ENCODE measurements at regions not wholly inside any gene's neighbourhood (a gene's known extent, or its start where the extent isn't known, plus 50 kb on each side); places are given as distances from the start of the nearest gene placed in this dataset.

DNA sequence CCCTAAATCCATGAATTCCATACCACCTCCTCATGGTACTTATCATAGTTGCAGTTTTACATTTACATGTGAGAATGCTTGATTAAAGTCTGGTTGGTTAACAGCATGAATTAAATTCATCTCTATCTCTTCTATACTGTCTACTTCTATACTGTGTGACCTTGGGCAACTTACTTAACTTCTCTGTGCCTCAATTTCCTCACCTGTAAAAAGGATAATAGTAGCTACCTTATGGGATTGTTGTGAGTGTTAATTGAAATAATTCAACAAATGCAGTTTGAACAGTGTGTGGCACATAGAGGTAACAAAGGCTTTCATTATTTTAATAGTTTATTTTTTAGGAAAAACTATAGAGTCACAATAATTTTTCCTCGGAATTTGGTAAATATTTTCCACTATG lies 231.3 kb downstream of the RRAGC start:
- whole genome bisulfite sequencing, 2 experiments (ENCODE audit: insufficient coverage in 2 of 2) = 100% methylated on average over 1 of the region's 1 CpG; no CpG with 5 or more reads in 1 of the 2 experiments
- Histone ChIP-seq H3K9me3 (ENCODE audit: control insufficient read depth, low read length) (no peaks in the 10 kb centered on the region), H3K4me3 (ENCODE audit: extremely low read depth, insufficient read depth, low read length, poor library complexity, severe bottlenecking) (no peak overlapping the region), H3K4me1 (ENCODE audit: control insufficient read depth, insufficient read depth, low read length, poor library complexity, severe bottlenecking) (no peaks in the 10 kb centered on the region), H3K27ac (ENCODE audit: low read depth, low read length, severe bottlenecking) (no peak overlapping the region), H3K36me3 (ENCODE audit: control insufficient read depth, insufficient read depth, low read length) (no peaks in the 10 kb centered on the region)

DNA sequence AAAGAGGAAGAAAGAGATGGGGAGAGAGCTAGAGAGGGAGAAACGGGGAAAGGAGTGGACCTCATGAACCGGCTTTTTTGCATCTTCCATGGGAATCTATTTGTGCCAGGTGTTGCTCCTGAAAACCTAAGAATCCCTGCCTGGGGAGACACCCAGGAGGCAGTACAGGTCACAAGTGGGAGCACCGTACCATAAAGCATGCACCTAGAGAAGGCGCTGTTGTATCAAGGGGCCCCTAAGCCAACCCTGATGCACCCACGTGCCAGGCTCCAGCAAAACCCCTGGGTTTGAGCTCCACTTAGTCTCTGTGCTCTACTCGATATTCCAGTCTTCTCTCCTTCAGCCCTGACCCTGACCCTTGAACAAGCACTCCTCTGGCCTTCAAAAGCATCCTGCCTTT lies 233.6 kb downstream of the RRAGC start:
- Histone ChIP-seq H3K4me1 (ENCODE audit: control insufficient read depth, insufficient read depth, low read length, poor library complexity, severe bottlenecking) (no peaks in the 10 kb centered on the region), H3K27ac (ENCODE audit: low read depth, low read length, severe bottlenecking) (no peak overlapping the region), H3K4me3 (ENCODE audit: extremely low read depth, insufficient read depth, low read length, poor library complexity, severe bottlenecking) (no peak overlapping the region), H3K36me3 (ENCODE audit: control insufficient read depth, insufficient read depth, low read length) (no peaks in the 10 kb centered on the region), H3K9me3 (ENCODE audit: control insufficient read depth, low read length) (no peaks in the 10 kb centered on the region)
- WGBS, 2 experiments (ENCODE audit: insufficient coverage in 2 of 2) = 78 to 84% methylated on average over 5 to 6 of the region's 6 CpGs

DNA sequence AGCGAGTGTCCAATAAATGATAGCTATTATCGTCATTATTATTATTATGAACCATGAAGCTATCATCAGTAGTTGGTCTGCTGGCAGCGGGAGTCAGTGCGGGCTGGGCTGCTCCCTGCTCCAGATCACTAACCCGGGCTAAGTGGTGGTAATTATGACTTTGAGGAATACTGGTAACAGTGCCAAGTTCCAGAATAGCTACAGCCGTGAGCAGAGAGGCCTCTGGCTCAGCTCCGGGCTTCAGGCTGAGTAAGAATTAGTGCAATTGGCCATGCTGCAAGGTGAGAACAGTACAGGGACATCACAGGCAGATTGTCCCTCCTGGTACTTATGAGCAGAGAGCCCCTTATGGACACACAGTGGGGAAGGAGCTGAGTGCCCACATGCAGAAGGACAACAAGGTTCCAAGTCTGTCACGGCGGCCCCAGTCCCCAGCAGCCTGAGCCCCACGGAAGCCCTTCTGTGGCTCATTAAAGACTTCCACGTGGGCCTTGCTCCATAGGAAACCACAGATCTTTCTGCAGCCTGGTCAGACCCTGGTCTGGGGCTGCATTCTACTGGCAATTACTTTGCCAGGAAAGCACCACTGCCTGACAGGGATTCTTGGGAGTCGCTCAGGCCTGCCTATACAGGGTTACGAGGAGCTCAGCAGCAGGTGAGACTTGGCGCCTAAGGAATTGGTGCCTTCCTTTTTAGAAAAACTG lies 235.1 kb downstream of the RRAGC start:
- H3K36me3 ChIP-seq (ENCODE audit: control insufficient read depth, insufficient read depth, low read length) = no peaks in the 10 kb centered on the region
- WGBS, 2 experiments (ENCODE audit: insufficient coverage in 2 of 2) = 90 to 93% methylated on average over 11 to 12 of the region's 14 CpGs
- no peak overlapping the region for H3K4me3 ChIP-seq (ENCODE audit: extremely low read depth, insufficient read depth, low read length, poor library complexity, severe bottlenecking)
- no peaks in the 10 kb centered on the region for H3K4me1 ChIP-seq (ENCODE audit: control insufficient read depth, insufficient read depth, low read length, poor library complexity, severe bottlenecking)
- H3K27ac ChIP-seq (ENCODE audit: low read depth, low read length, severe bottlenecking) = no peak overlapping the region
- no peaks in the 10 kb centered on the region for H3K9me3 ChIP-seq (ENCODE audit: control insufficient read depth, low read length)

DNA sequence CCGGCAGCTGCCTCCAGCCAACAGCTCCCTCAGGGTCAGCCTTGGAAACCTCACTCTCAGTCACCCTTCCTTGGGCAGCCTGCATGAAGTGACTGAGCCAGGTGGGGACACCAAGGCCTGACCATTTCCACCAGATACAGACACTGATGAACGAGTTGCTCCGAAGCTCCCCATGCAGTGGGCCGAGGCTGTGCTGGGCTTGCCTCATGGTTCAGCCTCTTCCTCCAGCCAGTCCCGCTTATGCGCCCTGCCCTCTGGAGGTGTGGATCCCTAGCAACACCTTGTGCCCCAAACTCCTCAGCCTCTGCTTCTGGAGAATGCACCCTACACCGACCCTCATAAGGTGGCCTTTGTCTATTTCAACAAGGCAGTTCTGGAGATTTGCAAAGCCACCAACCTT lies 236.0 kb downstream of the RRAGC start:
- no peaks in the 10 kb centered on the region for H3K36me3 ChIP-seq (ENCODE audit: control insufficient read depth, insufficient read depth, low read length)
- H3K9me3 ChIP-seq (ENCODE audit: control insufficient read depth, low read length) = no peaks in the 10 kb centered on the region
- H3K4me1 ChIP-seq (ENCODE audit: control insufficient read depth, insufficient read depth, low read length, poor library complexity, severe bottlenecking) = no peaks in the 10 kb centered on the region
- WGBS, 2 experiments (ENCODE audit: insufficient coverage in 2 of 2) = 91 to 92% methylated on average over 6 of the region's 7 CpGs
- H3K27ac ChIP-seq (ENCODE audit: low read depth, low read length, severe bottlenecking) = no peak overlapping the region
- no peak overlapping the region for H3K4me3 ChIP-seq (ENCODE audit: extremely low read depth, insufficient read depth, low read length, poor library complexity, severe bottlenecking)

DNA sequence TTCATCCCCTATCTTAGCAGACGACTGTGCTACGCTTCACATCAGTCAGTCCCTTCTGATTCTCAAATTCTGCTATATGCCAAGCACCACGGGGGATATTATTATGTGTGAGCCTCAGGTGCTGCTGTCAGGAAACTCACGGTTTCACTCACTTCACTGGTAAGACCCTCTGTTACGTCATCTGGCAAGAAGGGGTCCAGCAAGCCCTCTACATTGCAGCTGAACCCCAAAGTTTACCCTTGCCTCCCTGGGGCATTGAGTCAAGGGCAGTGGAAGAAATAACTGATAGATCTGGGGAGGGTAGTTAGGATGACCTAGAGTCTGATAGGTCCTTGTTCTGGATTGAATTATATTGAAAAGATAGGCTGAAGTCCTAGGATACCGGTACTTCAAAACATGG lies 237.4 kb downstream of the RRAGC start:
- H3K4me3 ChIP-seq (ENCODE audit: extremely low read depth, insufficient read depth, low read length, poor library complexity, severe bottlenecking) = no peak overlapping the region
- H3K36me3 ChIP-seq (ENCODE audit: control insufficient read depth, insufficient read depth, low read length) = no peaks in the 10 kb centered on the region
- no peaks in the 10 kb centered on the region for H3K9me3 ChIP-seq (ENCODE audit: control insufficient read depth, low read length)
- H3K27ac ChIP-seq (ENCODE audit: low read depth, low read length, severe bottlenecking) = no peak overlapping the region
- 91 to 95% methylated on average over 4 of the region's 6 CpGs for WGBS, 2 experiments (ENCODE audit: insufficient coverage in 2 of 2)
- H3K4me1 ChIP-seq (ENCODE audit: control insufficient read depth, insufficient read depth, low read length, poor library complexity, severe bottlenecking) = no peaks in the 10 kb centered on the region

DNA sequence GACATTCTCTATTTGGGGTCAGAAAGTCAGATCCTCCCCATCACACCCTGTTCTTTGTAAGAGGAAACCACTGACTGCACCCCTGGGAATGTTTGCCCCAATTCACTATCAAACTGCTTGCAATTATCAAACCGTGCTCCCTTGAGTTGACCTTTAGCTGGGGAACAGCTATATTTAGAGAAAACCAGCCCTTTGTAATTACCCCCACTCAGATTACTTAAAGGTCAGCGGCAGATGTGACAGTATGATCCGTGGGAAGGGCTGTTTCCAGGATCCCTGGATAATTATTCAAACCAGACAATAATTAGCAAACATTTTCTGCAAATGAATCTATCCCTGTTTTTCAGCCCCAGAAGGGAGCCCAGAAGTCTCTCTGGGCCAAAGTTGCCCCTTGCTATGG lies 242.7 kb downstream of the RRAGC start:
- H3K9me3 ChIP-seq (ENCODE audit: control insufficient read depth, low read length) = no peaks in the 10 kb centered on the region
- no peak overlapping the region for H3K4me3 ChIP-seq (ENCODE audit: extremely low read depth, insufficient read depth, low read length, poor library complexity, severe bottlenecking)
- no peak overlapping the region for H3K27ac ChIP-seq (ENCODE audit: low read depth, low read length, severe bottlenecking)
- H3K4me1 ChIP-seq (ENCODE audit: control insufficient read depth, insufficient read depth, low read length, poor library complexity, severe bottlenecking) = no peaks in the 10 kb centered on the region
- H3K36me3 ChIP-seq (ENCODE audit: control insufficient read depth, insufficient read depth, low read length) = no peaks in the 10 kb centered on the region
- 70 to 100% methylated on average over 1 to 3 of the region's 3 CpGs for WGBS, 2 experiments (ENCODE audit: insufficient coverage in 2 of 2)

DNA sequence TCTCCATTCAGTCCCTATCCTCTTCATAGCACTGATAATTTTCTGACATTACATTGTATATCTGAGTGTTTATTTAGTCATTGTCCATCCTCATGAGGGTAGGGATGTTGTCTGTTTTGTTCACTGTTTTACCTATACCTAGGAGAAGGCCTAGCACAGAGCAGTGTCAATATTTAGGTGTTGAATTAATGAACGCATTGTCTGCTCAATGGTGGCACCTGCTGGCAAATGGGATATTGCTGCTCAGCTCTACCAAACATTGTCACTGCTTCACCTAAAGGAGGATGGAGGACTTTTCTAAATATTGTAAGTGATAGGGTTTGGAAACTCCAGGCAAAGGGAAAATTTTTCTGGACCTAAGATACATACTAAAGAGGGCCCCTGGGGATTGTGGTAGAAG lies 243.9 kb downstream of the RRAGC start:
- H3K36me3 ChIP-seq (ENCODE audit: control insufficient read depth, insufficient read depth, low read length) = no peaks in the 10 kb centered on the region
- no peak overlapping the region for H3K27ac ChIP-seq (ENCODE audit: low read depth, low read length, severe bottlenecking)
- no peaks in the 10 kb centered on the region for H3K4me1 ChIP-seq (ENCODE audit: control insufficient read depth, insufficient read depth, low read length, poor library complexity, severe bottlenecking)
- no peak overlapping the region for H3K4me3 ChIP-seq (ENCODE audit: extremely low read depth, insufficient read depth, low read length, poor library complexity, severe bottlenecking)
- H3K9me3 ChIP-seq (ENCODE audit: control insufficient read depth, low read length) = no peaks in the 10 kb centered on the region
- 100% methylated on average over 1 of the region's 1 CpG; no CpG with 5 or more reads in 1 of the 2 experiments for WGBS, 2 experiments (ENCODE audit: insufficient coverage in 2 of 2)

DNA sequence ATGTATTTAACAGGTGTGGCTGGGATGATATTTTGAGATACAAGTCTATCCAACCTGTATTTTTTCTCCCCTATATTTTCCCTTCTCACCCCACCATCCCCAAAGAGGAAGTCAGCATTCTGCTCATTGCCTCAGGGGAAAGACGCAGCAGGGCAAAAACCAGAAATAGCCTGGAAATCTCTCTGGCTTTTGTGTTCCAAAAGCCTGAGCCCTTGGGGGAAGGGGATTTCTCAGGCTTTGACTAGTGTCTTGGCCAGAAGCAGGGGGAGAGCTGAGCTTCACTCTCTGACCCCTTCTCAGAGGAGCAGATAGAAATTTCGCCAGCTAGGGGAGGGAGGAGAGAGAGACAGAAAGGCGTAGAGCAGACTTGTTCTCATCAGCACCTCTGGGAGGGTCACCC lies 244.7 kb downstream of the RRAGC start:
- H3K36me3 ChIP-seq (ENCODE audit: control insufficient read depth, insufficient read depth, low read length) = no peaks in the 10 kb centered on the region
- 57 to 100% methylated on average over 1 of the region's 3 CpGs for WGBS, 2 experiments (ENCODE audit: insufficient coverage in 2 of 2)
- no peak overlapping the region for H3K27ac ChIP-seq (ENCODE audit: low read depth, low read length, severe bottlenecking)

DNA sequence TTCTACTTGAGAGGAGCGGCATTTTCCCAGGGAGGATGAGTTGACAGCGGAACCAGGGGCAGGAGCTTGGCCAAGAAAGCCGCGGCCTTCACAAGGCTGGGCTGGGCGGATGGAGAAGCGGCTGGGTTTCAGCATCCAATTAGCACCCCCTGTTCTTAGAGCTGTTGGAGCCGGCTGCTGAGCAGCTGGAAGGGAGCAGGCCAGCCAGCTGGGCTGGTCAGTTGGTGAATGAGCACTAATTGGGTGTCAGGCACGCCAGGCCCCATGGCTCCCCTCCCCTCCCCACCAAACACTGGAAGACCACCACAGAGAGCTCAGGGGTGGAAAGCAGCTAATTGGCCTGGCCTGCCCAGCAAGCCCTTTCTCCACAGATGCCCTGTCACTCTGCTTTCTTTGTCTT lies 245.6 kb downstream of the RRAGC start:
- 78 to 83% methylated on average over 6 to 7 of the region's 8 CpGs for WGBS, 2 experiments (ENCODE audit: insufficient coverage in 2 of 2)
- Histone ChIP-seq H3K27ac (ENCODE audit: low read depth, low read length, severe bottlenecking) (no peak overlapping the region), H3K4me3 (ENCODE audit: extremely low read depth, insufficient read depth, low read length, poor library complexity, severe bottlenecking) (no peak overlapping the region)

More for the DNA sequence above, 244.7 kb downstream of the RRAGC start:
- H3K4me1 ChIP-seq (ENCODE audit: control insufficient read depth, insufficient read depth, low read length, poor library complexity, severe bottlenecking) = no peaks in the 10 kb centered on the region
- H3K4me3 ChIP-seq (ENCODE audit: extremely low read depth, insufficient read depth, low read length, poor library complexity, severe bottlenecking) = no peak overlapping the region
- H3K9me3 ChIP-seq (ENCODE audit: control insufficient read depth, low read length) = no peaks in the 10 kb centered on the region

DNA sequence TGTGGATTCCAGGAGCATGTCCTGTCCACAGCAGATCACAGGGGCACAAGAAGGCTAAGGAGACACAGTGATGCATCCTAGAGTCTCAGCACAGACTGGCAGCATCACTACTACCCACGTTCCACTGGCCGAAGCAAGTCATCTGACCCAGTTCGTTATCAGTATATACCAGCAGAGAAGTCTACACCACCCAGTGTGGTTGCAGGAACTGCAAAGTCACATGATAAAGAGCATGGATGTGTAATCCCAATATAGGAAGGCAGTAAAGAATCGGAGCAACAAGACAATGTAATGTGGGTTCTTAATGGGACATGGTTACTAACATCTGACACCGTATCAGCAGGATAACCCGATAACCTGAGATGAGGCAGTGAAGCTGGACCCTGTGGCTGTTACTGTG lies 246.6 kb downstream of the RRAGC start:
- no peaks in the 10 kb centered on the region for H3K4me1 ChIP-seq (ENCODE audit: control insufficient read depth, insufficient read depth, low read length, poor library complexity, severe bottlenecking)
- no peaks in the 10 kb centered on the region for H3K9me3 ChIP-seq (ENCODE audit: control insufficient read depth, low read length)
- H3K27ac ChIP-seq (ENCODE audit: low read depth, low read length, severe bottlenecking) = no peak overlapping the region
- 98 to 100% methylated on average over 3 to 6 of the region's 6 CpGs for WGBS, 2 experiments (ENCODE audit: insufficient coverage in 2 of 2)
- no peak overlapping the region for H3K4me3 ChIP-seq (ENCODE audit: extremely low read depth, insufficient read depth, low read length, poor library complexity, severe bottlenecking)
- no peaks in the 10 kb centered on the region for H3K36me3 ChIP-seq (ENCODE audit: control insufficient read depth, insufficient read depth, low read length)

More for the DNA sequence above, 245.6 kb downstream of the RRAGC start:
- Histone ChIP-seq H3K4me1 (ENCODE audit: control insufficient read depth, insufficient read depth, low read length, poor library complexity, severe bottlenecking) (no peaks in the 10 kb centered on the region), H3K36me3 (ENCODE audit: control insufficient read depth, insufficient read depth, low read length) (no peaks in the 10 kb centered on the region), H3K9me3 (ENCODE audit: control insufficient read depth, low read length) (no peaks in the 10 kb centered on the region)

DNA sequence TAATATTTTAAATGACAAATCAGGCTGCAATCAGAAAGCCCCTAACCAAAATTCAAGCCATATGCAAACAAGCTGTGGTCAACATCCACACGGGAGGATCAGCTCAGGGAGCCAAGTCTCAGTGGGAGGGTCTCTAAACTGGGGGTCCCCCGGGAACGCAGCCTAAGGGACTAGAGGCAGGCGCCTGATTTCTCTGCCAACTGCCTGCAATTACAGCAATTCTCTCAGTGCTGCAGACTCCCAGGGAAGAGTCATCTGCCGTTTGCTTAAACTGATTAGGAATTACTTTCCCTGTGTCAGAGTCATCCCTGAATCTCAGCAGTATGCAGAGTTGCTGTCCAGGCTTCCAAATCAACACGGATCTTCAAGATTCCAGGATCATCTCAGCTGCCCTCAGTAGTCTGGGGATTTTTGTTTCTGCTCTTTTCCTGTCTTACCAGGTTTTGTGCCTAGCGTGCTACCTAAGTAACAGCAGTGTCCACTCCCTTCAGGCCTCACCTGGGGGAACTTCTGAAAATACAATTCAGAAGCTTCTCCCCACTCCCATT lies 247.8 kb downstream of the RRAGC start:
- Histone ChIP-seq H3K36me3 (ENCODE audit: control insufficient read depth, insufficient read depth, low read length) (no peaks in the 10 kb centered on the region), H3K27ac (ENCODE audit: low read depth, low read length, severe bottlenecking) (no peak overlapping the region), H3K4me3 (ENCODE audit: extremely low read depth, insufficient read depth, low read length, poor library complexity, severe bottlenecking) (no peak overlapping the region), H3K9me3 (ENCODE audit: control insufficient read depth, low read length) (no peaks in the 10 kb centered on the region), H3K4me1 (ENCODE audit: control insufficient read depth, insufficient read depth, low read length, poor library complexity, severe bottlenecking) (no peaks in the 10 kb centered on the region)
- 59 to 65% methylated on average over 6 of the region's 7 CpGs for WGBS, 2 experiments (ENCODE audit: insufficient coverage in 2 of 2)
